ENCODE measurements at regions not wholly inside any gene's neighbourhood (a gene's known extent, or its start where the extent isn't known, plus 50 kb on each side); places are given as distances from the start of the nearest gene placed in this dataset.

DNA sequence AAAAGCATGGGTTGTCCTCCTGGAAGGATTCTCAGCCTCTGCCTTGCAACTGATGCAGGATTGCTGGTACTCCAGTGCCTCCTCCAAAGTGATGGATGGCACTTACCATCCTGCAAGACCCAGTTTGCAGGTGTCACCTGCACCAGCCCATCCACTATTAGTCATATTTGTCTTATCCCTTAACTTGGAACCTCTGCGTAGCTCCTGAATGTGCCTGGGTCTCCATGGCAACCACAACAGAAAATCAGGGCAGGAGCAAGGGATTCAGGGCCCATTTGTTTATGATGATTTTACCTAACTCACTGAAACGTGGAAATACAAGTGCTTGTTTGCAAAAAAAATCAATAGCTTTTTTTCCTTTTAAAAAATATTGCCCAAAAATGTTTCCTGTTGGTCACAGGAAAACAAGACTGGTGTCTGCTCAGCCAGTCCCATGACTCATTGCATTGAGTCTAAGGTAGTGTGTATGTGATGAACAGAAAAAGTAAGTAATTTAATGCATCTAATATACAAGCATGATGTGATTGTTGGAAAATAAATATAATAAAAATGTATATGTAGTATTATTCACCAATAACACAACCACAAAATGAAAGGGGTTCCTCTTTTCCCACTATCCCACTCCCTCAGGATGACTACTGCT is 1196.3 kb upstream of the TMEM132C start:
- FAIRE-seq: no peak
- H3K79me2 ChIP-seq (ENCODE audit: control insufficient read depth, insufficient read depth, low read length): no peaks in the 10 kb centered on the region
- CTCF ChIA-PET: no interaction called here

More for the DNA sequence above, 1196.3 kb upstream of the TMEM132C start:
- BruUV-seq (replicated peaks): no TSS peak
- Histone ChIP-seq H3K9me3 (replicated peaks; ENCODE audit: control insufficient read depth, insufficient read depth, low read length) (no peaks in the 10 kb centered on the region), H3K4me3 (replicated peaks in 1 of 3; ENCODE audit: insufficient read depth in 1 of 3, low read depth in 1 of 3, low read length in 3 of 3) (no peak overlapping the region), H4K20me1 (replicated peaks; ENCODE audit: control insufficient read depth, extremely low read depth, insufficient read depth, low read length) (no peaks in the 10 kb centered on the region), H3K36me3 (ENCODE audit: control insufficient read depth in 2 of 2, extremely low read depth in 1 of 2, insufficient read depth in 2 of 2, low read length in 2 of 2) (no peaks in the 10 kb centered on the region), H2AFZ (ENCODE audit: low read depth, low read length) (no peak overlapping the region), H3K4me2 (ENCODE audit: insufficient read depth, low read length) (no peak overlapping the region), H3K4me1 (ENCODE audit: control insufficient read depth, extremely low read depth, insufficient read depth, low read length) (no peaks in the 10 kb centered on the region), H3K9me1 (replicated peaks; ENCODE audit: control insufficient read depth, extremely low read depth, insufficient read depth, low read length) (no peaks in the 10 kb centered on the region), H3K9ac (replicated peaks; ENCODE audit: extremely low read depth, insufficient read depth, low read length) (no peak overlapping the region), H3K27me3 (ENCODE audit: control insufficient read depth in 2 of 2, insufficient read depth in 2 of 2, low read length in 2 of 2) (no peaks in the 10 kb centered on the region), H3K27ac (ENCODE audit: insufficient read depth, low read depth, low read length) (no peak overlapping the region)
- dilution Hi-C loops (cut with MboI; ENCODE audit: extremely low pct_ligation_motif_present, low sequenced_read_pairs) (no loop called here), intact Hi-C loops (cut with micrococcal nuclease) (no loop called here)
- POLR2A ChIA-PET: no interaction called here
- no peak for DNase-seq (ENCODE audit: low read depth, low spot score)
- no peak for TF ChIP-seq MYC (IDR thresholded peaks at IDR 0.05; ENCODE audit: low read depth, low read length)
- TF ChIP-seq EZH2 (IDR thresholded peaks at IDR 0.05; ENCODE audit: borderline replicate concordance, low read depth, low read length, severe bottlenecking): no peak
- no peak for TF ChIP-seq POLR2AphosphoS5 (IDR thresholded peaks at IDR 0.05; ENCODE audit: insufficient read depth, low read depth, low read length)
- no peak for TF ChIP-seq JUN (IDR thresholded peaks at IDR 0.05; ENCODE audit: borderline replicate concordance, insufficient read depth, insufficient read length, low read depth)
- no peak for TF ChIP-seq MAX (IDR thresholded peaks at IDR 0.05; ENCODE audit: insufficient read depth, insufficient read length)
- no peak for TF ChIP-seq POLR2A (IDR thresholded peaks at IDR 0.05; ENCODE audit: low read depth, low read length)
- no peak for TF ChIP-seq CTCF (IDR thresholded peaks at IDR 0.05; ENCODE audit: extremely low read depth in 1 of 2, insufficient read depth in 1 of 2, low read depth in 1 of 2, low read length in 2 of 2)
- no peak for TF ChIP-seq FOS (IDR thresholded peaks at IDR 0.05; ENCODE audit: borderline replicate concordance, insufficient read depth, low read length)
- no peak for TF ChIP-seq GATA2 (IDR thresholded peaks at IDR 0.05; ENCODE audit: insufficient read depth, insufficient read length, low read depth, low read length)

Measured in endothelial cell of umbilical vein (primary cell).